HEK293 (cell line): ENCODE measurements at regions not wholly inside any gene's neighbourhood (a gene's known extent, or its start where the extent isn't known, plus 50 kb on each side); places are given as distances from the start of the nearest gene placed in this dataset.

Experiments used
- CTCF ChIA-PET: fragments of 350-600 bp; formaldehyde crosslinking; extraction: SDS; loops from one replicate; lab custom pipeline; 2021; ENCODE audit warnings: antibody characterized with exemption; lab: Yijun Ruan, JAX
- POLR2A ChIA-PET: fragments of 300-600 bp; formaldehyde crosslinking; extraction: SDS; loops from one replicate; lab custom pipeline; 2020; ENCODE audit warnings: antibody characterized with exemption, inconsistent platforms; lab: Yijun Ruan, JAX
- H3K27ac ChIP-seq: fragments of 200-500 bp; sonication (Bioruptor generic); 2 replicates; pipeline ENCODE4 v1.5.1; 2014; ENCODE audit warnings: low read depth, low read length, control low read depth, inconsistent platforms; ENCODE audit errors: extremely low read depth
- H3K36me3 ChIP-seq, 2 experiments: fragments of 200-500 bp in 1 of 2; sonication (Bioruptor generic) in 1 of 2; 1 replicate in 1 of 2; 2 replicates in 1 of 2; pipeline ENCODE4 v1.5.1; 2014 to 2017; ENCODE audit warnings: inconsistent platforms in 2 of 2, low read length in 2 of 2; ENCODE audit not compliant: control insufficient read depth in 2 of 2, insufficient read depth in 1 of 2
- H3K4me1 ChIP-seq: fragments of 200-500 bp; sonication (Bioruptor generic); 2 replicates; pipeline ENCODE4 v1.5.1; 2014; ENCODE audit warnings: mild to moderate bottlenecking, low read length, inconsistent platforms; ENCODE audit not compliant: control insufficient read depth, insufficient read depth
- H3K4me3 ChIP-seq: 2 replicates; pipeline ENCODE4 v1.5.1; 2011; ENCODE audit warnings: low read depth, mild to moderate bottlenecking, control low read depth, low read length, moderate library complexity
- H3K9me3 ChIP-seq: fragments of 200-500 bp; sonication (Bioruptor generic); 2 replicates; pipeline ENCODE4 v1.5.1; 2014; ENCODE audit warnings: low read depth, low read length, inconsistent platforms; ENCODE audit not compliant: control insufficient read depth, insufficient read depth
- BCL11B ChIP-seq: fragments of 450-650 bp; formaldehyde crosslinking; IDR thresholded peaks from 2 replicates; pipeline ENCODE4 v1.5.1; 2016; ENCODE audit warnings: low read depth, missing biosample characterization, missing genetic modification characterization
- GFI1B ChIP-seq: fragments of 450-650 bp; formaldehyde crosslinking; IDR thresholded peaks from 2 replicates; pipeline ENCODE4 v1.5.1; 2016; ENCODE audit warnings: missing biosample characterization, missing genetic modification characterization
- ZNF248 ChIP-seq: fragments of 450-650 bp; formaldehyde crosslinking; IDR thresholded peaks from 2 replicates; pipeline ENCODE4 v1.5.1; 2017; ENCODE audit warnings: missing biosample characterization, missing genetic modification characterization
- ZNF391 ChIP-seq: fragments of 450-650 bp; formaldehyde crosslinking; IDR thresholded peaks from 2 replicates; pipeline ENCODE4 v1.5.1; 2016; ENCODE audit warnings: low read depth, missing biosample characterization, missing genetic modification characterization, borderline replicate concordance
- ZNF433 ChIP-seq: fragments of 450-650 bp; formaldehyde crosslinking; IDR thresholded peaks from 2 replicates; pipeline ENCODE4 v1.5.1; 2016; ENCODE audit warnings: missing biosample characterization, missing genetic modification characterization, low read depth
- ZNF510 ChIP-seq: fragments of 450-650 bp; formaldehyde crosslinking; IDR thresholded peaks from 2 replicates; pipeline ENCODE4 v1.5.1; 2018; ENCODE audit warnings: mild to moderate bottlenecking, missing genetic modification characterization, missing biosample characterization; ENCODE audit not compliant: insufficient replicate concordance
- ZNF658 ChIP-seq: fragments of 450-650 bp; formaldehyde crosslinking; IDR thresholded peaks from 2 replicates; pipeline ENCODE4; 2016; ENCODE audit warnings: missing biosample characterization, missing genetic modification characterization
- ZNF791 ChIP-seq: fragments of 450-650 bp; formaldehyde crosslinking; IDR thresholded peaks from 2 replicates; pipeline ENCODE4 v1.5.1; 2016; ENCODE audit warnings: missing biosample characterization, missing genetic modification characterization
- ZNF792 ChIP-seq: fragments of 450-650 bp; formaldehyde crosslinking; IDR thresholded peaks from 2 replicates; pipeline ENCODE4 v1.5.1; 2016; ENCODE audit warnings: missing biosample characterization, missing genetic modification characterization
- ZSCAN30 ChIP-seq: fragments of 450-650 bp; IDR thresholded peaks from 2 replicates; pipeline ENCODE4 v1.5.1; 2018; ENCODE audit warnings: missing biosample characterization, mild to moderate bottlenecking, missing genetic modification characterization, moderate library complexity
- ZXDB ChIP-seq: fragments of 450-650 bp; formaldehyde crosslinking; IDR thresholded peaks from 2 replicates; pipeline ENCODE4 v1.5.1; 2016; ENCODE audit warnings: missing biosample characterization, missing genetic modification characterization
- TF ChIP-seq, protein P1 (sequence below): fragments of 450-650 bp; formaldehyde crosslinking; IDR thresholded peaks from 2 replicates; pipeline ENCODE4 v1.5.1; 2016; ENCODE audit warnings: missing biosample characterization, missing genetic modification characterization
- TF ChIP-seq, protein P2 (sequence below): fragments of 450-650 bp; IDR thresholded peaks from 2 replicates; pipeline ENCODE4 v1.5.1; 2018; ENCODE audit warnings: missing biosample characterization, missing genetic modification characterization
- TF ChIP-seq, protein P3 (sequence below): fragments of 450-650 bp; formaldehyde crosslinking; IDR thresholded peaks from 2 replicates; pipeline ENCODE4 v1.5.1; 2016; ENCODE audit warnings: missing biosample characterization, missing genetic modification characterization
- TF ChIP-seq, protein P4 (sequence below): fragments of 450-650 bp; formaldehyde crosslinking; IDR thresholded peaks from 2 replicates; pipeline ENCODE4 v1.5.1; 2016; ENCODE audit warnings: missing biosample characterization, missing genetic modification characterization
- TF ChIP-seq, protein P5 (sequence below): fragments of 450-650 bp; formaldehyde crosslinking; IDR thresholded peaks from 2 replicates; pipeline ENCODE4 v1.5.1; 2016; ENCODE audit warnings: missing biosample characterization, missing genetic modification characterization

DNA sequence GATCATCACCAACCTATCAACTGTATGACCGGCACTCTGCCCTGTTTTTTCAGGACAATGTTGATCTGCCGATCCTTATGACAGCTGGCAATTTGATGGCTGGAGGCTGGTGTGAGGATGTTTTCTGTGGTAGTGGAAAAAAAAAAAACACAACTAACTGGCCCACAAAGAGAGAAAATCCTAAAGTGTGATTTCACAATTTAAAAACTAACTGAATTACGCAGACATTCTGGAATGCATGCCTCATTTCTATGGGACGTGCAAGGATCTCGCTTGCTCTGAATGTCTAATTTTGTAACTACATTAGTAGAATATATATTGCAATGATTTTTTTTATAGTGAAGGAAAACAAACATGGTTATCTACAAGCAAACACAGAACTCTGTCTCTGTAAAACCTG lies 590.5 kb downstream of the ETS1 start (continued):
- TF ChIP-seq, protein P1, sequence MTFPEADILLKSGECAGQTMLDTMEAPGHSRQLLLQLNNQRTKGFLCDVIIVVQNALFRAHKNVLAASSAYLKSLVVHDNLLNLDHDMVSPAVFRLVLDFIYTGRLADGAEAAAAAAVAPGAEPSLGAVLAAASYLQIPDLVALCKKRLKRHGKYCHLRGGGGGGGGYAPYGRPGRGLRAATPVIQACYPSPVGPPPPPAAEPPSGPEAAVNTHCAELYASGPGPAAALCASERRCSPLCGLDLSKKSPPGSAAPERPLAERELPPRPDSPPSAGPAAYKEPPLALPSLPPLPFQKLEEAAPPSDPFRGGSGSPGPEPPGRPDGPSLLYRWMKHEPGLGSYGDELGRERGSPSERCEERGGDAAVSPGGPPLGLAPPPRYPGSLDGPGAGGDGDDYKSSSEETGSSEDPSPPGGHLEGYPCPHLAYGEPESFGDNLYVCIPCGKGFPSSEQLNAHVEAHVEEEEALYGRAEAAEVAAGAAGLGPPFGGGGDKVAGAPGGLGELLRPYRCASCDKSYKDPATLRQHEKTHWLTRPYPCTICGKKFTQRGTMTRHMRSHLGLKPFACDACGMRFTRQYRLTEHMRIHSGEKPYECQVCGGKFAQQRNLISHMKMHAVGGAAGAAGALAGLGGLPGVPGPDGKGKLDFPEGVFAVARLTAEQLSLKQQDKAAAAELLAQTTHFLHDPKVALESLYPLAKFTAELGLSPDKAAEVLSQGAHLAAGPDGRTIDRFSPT (tag by site-specific recombination): no peak

DNA sequence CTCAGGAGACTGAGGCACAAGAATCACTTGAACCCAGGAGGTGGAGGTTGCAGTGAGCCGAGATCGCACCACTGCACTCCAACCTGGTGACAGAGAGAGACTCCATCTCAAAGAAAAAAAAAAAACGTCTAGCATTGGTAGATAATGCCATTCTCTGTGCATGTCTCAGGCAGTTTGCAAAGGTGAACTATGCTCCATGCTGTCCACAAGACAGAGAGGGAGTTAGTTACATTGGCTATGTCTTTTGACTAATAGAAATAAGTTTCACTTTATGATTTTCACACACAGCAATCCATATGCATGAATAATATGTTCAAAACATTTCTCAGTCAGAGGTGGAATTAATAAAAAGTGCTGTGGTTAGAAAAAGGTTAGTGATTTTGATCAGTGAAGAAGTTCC lies 591.4 kb downstream of the ETS1 start:
- H3K4me1 ChIP-seq: no peaks in the 10 kb centered on the region
- H3K4me3 ChIP-seq: no peak overlapping the region
- ChIA-PET CTCF (no interaction called here), POLR2A (no interaction called here)
- H3K9me3 ChIP-seq: no peaks in the 10 kb centered on the region
- H3K27ac ChIP-seq: no peak overlapping the region
- TF ChIP-seq, protein P2, sequence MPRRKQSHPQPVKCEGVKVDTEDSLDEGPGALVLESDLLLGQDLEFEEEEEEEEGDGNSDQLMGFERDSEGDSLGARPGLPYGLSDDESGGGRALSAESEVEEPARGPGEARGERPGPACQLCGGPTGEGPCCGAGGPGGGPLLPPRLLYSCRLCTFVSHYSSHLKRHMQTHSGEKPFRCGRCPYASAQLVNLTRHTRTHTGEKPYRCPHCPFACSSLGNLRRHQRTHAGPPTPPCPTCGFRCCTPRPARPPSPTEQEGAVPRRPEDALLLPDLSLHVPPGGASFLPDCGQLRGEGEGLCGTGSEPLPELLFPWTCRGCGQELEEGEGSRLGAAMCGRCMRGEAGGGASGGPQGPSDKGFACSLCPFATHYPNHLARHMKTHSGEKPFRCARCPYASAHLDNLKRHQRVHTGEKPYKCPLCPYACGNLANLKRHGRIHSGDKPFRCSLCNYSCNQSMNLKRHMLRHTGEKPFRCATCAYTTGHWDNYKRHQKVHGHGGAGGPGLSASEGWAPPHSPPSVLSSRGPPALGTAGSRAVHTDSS: no peak
- TF ChIP-seq ZXDB (tag by site-specific recombination): no peak
- TF ChIP-seq ZNF791 (tag by site-specific recombination): no peak
- TF ChIP-seq ZNF658: no peak
- TF ChIP-seq, protein P3, sequence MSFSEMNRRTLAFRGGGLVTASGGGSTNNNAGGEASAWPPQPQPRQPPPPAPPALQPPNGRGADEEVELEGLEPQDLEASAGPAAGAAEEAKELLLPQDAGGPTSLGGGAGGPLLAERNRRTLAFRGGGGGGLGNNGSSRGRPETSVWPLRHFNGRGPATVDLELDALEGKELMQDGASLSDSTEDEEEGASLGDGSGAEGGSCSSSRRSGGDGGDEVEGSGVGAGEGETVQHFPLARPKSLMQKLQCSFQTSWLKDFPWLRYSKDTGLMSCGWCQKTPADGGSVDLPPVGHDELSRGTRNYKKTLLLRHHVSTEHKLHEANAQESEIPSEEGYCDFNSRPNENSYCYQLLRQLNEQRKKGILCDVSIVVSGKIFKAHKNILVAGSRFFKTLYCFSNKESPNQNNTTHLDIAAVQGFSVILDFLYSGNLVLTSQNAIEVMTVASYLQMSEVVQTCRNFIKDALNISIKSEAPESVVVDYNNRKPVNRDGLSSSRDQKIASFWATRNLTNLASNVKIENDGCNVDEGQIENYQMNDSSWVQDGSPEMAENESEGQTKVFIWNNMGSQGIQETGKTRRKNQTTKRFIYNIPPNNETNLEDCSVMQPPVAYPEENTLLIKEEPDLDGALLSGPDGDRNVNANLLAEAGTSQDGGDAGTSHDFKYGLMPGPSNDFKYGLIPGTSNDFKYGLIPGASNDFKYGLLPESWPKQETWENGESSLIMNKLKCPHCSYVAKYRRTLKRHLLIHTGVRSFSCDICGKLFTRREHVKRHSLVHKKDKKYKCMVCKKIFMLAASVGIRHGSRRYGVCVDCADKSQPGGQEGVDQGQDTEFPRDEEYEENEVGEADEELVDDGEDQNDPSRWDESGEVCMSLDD (tag by site-specific recombination): no peak
- TF ChIP-seq, protein P4, sequence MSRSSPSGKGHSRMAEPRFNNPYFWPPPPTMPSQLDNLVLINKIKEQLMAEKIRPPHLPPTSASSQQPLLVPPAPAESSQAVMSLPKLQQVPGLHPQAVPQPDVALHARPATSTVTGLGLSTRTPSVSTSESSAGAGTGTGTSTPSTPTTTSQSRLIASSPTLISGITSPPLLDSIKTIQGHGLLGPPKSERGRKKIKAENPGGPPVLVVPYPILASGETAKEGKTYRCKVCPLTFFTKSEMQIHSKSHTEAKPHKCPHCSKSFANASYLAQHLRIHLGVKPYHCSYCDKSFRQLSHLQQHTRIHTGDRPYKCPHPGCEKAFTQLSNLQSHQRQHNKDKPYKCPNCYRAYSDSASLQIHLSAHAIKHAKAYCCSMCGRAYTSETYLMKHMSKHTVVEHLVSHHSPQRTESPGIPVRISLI (tag by site-specific recombination): no peak
- TF ChIP-seq, protein P5, sequence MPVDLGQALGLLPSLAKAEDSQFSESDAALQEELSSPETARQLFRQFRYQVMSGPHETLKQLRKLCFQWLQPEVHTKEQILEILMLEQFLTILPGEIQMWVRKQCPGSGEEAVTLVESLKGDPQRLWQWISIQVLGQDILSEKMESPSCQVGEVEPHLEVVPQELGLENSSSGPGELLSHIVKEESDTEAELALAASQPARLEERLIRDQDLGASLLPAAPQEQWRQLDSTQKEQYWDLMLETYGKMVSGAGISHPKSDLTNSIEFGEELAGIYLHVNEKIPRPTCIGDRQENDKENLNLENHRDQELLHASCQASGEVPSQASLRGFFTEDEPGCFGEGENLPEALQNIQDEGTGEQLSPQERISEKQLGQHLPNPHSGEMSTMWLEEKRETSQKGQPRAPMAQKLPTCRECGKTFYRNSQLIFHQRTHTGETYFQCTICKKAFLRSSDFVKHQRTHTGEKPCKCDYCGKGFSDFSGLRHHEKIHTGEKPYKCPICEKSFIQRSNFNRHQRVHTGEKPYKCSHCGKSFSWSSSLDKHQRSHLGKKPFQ: no peak
- TF ChIP-seq ZNF248 (tag by site-specific recombination): no peak
- TF ChIP-seq ZNF510 (tag by site-specific recombination): no peak
- TF ChIP-seq, all 188 proteins: peak for 0
- H3K36me3 ChIP-seq: no peaks in the 10 kb centered on the region

DNA sequence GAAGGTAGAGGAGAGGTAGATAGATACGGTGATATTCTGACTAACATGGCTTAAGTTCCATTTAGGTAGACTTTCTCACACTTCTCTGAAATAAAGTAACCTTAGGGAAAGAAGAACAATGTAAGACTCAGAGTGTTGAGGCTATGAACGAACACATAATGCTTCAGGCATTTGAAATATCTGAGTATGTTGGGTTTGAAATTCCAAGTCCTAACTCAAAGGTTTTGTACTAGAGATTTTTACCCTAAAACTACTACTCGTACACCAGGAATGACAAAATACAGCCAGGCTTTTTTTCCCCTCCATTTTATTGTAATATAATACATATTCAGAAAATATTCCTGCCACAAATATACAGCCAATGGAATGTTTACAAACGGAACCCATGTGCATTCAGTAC lies 592.6 kb downstream of the ETS1 start:
- Histone ChIP-seq H3K9me3 (no peaks in the 10 kb centered on the region), H3K27ac (no peak overlapping the region)
- CTCF ChIA-PET: interaction anchor here (0.6 to 1.3 kb wide), 4 partner anchors 22 to 963 kb away, joined by 3 to 6 read pairs (median 4); no protein-coding TSS in a partner anchor

More for the DNA sequence above, 592.6 kb downstream of the ETS1 start:
- Histone ChIP-seq H3K4me1 (no peaks in the 10 kb centered on the region), H3K4me3 (no peak overlapping the region), H3K36me3 (no peaks in the 10 kb centered on the region)
- TF ChIP-seq GFI1B (no peak), ZSCAN30 (tag by site-specific recombination) (no peak), BCL11B (tag by site-specific recombination) (no peak), ZNF792 (tag by site-specific recombination) (no peak), ZNF391 (tag by site-specific recombination) (no peak), ZNF433 (no peak)
- TF ChIP-seq, protein P3 (tag by site-specific recombination): no peak
- POLR2A ChIA-PET: no interaction called here
